GM12865 (cell line): ENCODE measurements at regions not wholly inside any gene's neighbourhood (a gene's known extent, or its start where the extent isn't known, plus 50 kb on each side); places are given as distances from the start of the nearest gene placed in this dataset.

Experiments used
- DNase-seq: peaks from one replicate; pipeline ENCODE4 v3.0.0; 2010; ENCODE audit warnings: low read depth
- H3K4me3 ChIP-seq: 2 replicates; pipeline ENCODE4 v1.5.1; 2011; ENCODE audit warnings: mild to moderate bottlenecking, low read depth, low read length, control low read depth
- CTCF ChIP-seq: IDR thresholded peaks from 2 replicates; pipeline ENCODE4 v1.5.1; 2011; ENCODE audit warnings: low read length, control low read depth, low read depth, inconsistent platforms; ENCODE audit not compliant: insufficient read depth; ENCODE audit errors: missing control alignments

- no peak for TF ChIP-seq CTCF
- no peak for DNase-seq
- no peak overlapping the region for H3K4me3 ChIP-seq
These were observed 164.7 kb downstream of the YTHDC2 start for GRCh38 chr5:113678202-113678601.

GRCh38 chr5:113678924-113679575 is 165.6 kb downstream of the YTHDC2 start:
- peak; percentile 56 for TF ChIP-seq CTCF
- peak; percentile 47 for DNase-seq
- H3K4me3 ChIP-seq: no peak overlapping the region

- no peak for TF ChIP-seq CTCF
- no peak for DNase-seq
- H3K4me3 ChIP-seq: no peak overlapping the region
These were observed 167.0 kb downstream of the YTHDC2 start for GRCh38 chr5:113680534-113680933.

GRCh38 chr5:113682497-113683136 is 169.1 kb downstream of the YTHDC2 start:
- H3K4me3 ChIP-seq: no peak overlapping the region
- TF ChIP-seq CTCF: no peak
- DNase-seq: no peak

- TF ChIP-seq CTCF: no peak
- no peak for DNase-seq
- no peak overlapping the region for H3K4me3 ChIP-seq
These were observed 169.7 kb downstream of the YTHDC2 start for GRCh38 chr5:113683211-113683610.

DNA sequence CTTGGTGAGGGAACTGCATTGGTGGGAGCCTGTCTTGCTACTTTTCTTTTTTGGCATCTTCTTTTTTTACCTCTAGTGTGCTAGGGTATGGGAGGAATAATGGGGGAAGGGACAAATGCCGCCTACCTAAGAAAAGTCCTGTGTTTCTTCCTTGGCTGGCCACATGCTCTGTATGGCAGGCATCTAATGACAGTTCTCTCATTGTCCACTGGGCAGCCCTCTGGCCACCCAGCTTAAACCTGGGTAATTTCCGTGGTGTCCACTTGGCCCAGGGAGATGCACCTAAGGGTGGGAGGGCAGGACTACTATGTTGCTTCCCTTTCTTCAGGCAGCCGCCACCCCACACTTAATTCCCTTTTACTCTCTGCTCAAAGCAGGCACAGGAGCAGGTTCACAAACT is 173.1 kb downstream of the YTHDC2 start:
- no peak overlapping the region for H3K4me3 ChIP-seq
- TF ChIP-seq CTCF: no peak
- DNase-seq: no peak

DNA sequence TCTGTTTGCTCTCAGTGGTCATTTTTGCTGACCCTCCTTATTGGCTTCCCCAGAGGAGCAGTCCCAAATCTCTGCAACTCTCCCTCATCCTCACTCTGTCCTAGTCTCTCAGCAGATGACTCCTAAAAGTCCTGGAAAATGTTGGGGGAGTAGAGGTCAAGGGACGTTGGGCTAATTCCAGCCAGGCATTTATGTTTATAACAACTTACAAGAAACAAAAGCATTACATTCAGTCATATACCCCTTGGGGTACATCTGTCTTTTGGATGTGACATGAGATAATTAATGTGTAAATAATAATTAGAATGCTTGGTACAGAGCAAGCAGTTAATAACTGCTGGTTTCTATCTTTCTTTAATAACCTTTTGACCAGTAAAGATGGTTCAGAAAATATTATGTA is 176.2 kb downstream of the YTHDC2 start:
- no peak overlapping the region for H3K4me3 ChIP-seq
- no peak for DNase-seq
- no peak for TF ChIP-seq CTCF
